ENCODE measurements at regions not wholly inside any gene's neighbourhood (a gene's known extent, or its start where the extent isn't known, plus 50 kb on each side); places are given as distances from the start of the nearest gene placed in this dataset.

GRCh38 chr1:217333939-217334338 lies 297.0 kb downstream of the GPATCH2 start:
- H3K36me3 Mint-ChIP-seq, result no peaks in the 10 kb centered on the region
- H3K4me3 Mint-ChIP-seq, result no peak overlapping the region
- no peaks in the 10 kb centered on the region for H3K4me1 Mint-ChIP-seq
- H3K27ac Mint-ChIP-seq, result no peak overlapping the region
- no peak for DNase-seq (ENCODE audit: low spot score in 2 of 2)
- no peak for ATAC-seq
- peaks cover 8% of the 10 kb centered on the region for H3K9me3 Mint-ChIP-seq

DNA sequence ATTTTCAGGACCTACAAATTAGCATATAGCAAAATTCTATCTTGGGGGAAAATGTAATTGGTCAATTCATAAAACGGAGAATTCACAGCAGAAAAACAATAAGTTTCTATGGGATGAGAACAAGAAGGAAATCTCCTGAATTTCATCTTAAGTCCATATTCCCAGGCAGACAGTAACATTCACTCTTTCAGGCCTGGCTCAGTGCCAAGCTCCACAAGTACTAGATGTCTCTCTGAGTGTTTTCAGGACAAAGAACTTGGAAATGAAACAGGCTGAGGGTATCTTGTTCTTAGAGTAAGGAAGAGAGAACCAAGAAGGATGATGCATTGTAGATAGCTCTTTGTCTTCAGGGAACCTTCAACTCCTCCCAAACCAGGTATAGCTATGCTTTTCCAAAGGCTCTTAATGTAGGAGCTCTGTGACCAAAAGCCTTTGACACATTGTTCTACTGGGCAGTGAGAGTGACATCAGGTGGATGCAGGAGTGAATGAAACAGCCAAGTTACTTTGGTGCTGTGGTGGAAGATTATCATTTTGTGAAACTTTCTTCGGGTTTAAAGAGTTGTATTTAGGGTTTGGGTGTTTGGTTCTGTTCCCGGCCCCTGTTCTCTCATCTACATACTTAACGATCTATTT lies 298.3 kb downstream of the GPATCH2 start:
- no peaks in the 10 kb centered on the region for H3K36me3 Mint-ChIP-seq
- DNase-seq (ENCODE audit: low spot score in 2 of 2), result no peak
- ATAC-seq, result no peak
- no peak overlapping the region for H3K27ac Mint-ChIP-seq
- H3K4me3 Mint-ChIP-seq, result no peak overlapping the region
- no peaks in the 10 kb centered on the region for H3K4me1 Mint-ChIP-seq
- peaks cover 8% of the 10 kb centered on the region for H3K9me3 Mint-ChIP-seq

GRCh38 chr1:217331698-217332097 lies 299.2 kb downstream of the GPATCH2 start:
- ATAC-seq, result no peak
- Mint-ChIP-seq H3K9me3 (peaks cover 8% of the 10 kb centered on the region), H3K36me3 (no peaks in the 10 kb centered on the region), H3K27ac (no peak overlapping the region), H3K4me3 (no peak overlapping the region), H3K4me1 (no peaks in the 10 kb centered on the region)
- DNase-seq (ENCODE audit: low spot score in 2 of 2), result no peak

- DNase-seq (ENCODE audit: low spot score in 2 of 2) (no peak), ATAC-seq (no peak)
- Mint-ChIP-seq H3K4me3 (no peak overlapping the region), H3K36me3 (no peaks in the 10 kb centered on the region), H3K27ac (no peak overlapping the region), H3K4me1 (no peaks in the 10 kb centered on the region), H3K9me3 (peaks cover 7% of the 10 kb centered on the region)
Observed at GRCh38 chr1:217327901-217328300, 303.0 kb downstream of the GPATCH2 start.

DNA sequence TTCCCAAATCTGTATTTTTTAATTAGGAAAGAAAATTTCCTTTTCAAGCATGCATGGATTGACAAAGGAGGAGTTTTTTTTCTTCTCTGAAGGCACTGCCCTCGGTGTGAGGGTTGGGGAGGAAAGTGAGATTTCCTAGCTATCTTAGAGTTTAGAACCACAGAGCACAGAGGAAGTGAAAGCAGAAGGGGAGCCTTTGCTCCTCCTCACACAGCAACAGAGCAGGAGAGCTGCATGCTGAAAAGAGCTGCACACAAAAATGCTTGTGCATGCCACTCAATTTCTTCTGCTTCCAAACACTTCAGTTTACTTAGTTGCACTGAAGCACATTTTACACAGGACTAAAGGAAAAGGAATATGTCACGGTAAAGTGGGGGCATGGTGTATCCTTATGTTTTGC lies 308.1 kb downstream of the GPATCH2 start:
- no peak overlapping the region for H3K4me3 Mint-ChIP-seq
- ATAC-seq (no peak), DNase-seq (ENCODE audit: low spot score in 2 of 2) (no peak)
- no peak overlapping the region for H3K27ac Mint-ChIP-seq
- no peaks in the 10 kb centered on the region for H3K4me1 Mint-ChIP-seq
- H3K36me3 Mint-ChIP-seq, result no peaks in the 10 kb centered on the region
- peaks cover 10% of the 10 kb centered on the region for H3K9me3 Mint-ChIP-seq

DNA sequence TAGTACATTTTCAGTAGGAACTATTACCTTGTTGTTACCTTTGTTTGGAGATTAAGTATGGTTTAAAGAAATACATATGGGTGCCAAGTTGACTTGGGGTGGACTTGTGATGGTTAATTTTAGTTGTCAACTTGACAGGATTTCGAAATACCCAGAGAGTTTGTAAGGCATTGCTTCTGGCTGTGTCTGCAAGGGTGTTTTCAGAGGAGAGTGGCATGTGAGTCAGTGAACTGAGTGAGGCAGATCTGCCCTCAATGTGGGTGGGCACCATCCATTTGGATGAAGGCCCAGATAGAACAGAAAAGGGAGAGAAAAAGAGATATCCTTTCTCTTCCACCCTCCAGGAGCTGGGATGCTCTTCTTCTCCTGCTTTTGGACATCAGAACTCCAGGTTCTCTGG lies 315.5 kb downstream of the GPATCH2 start:
- Mint-ChIP-seq H3K36me3 (no peaks in the 10 kb centered on the region), H3K4me3 (no peak overlapping the region), H3K27ac (no peak overlapping the region), H3K4me1 (no peaks in the 10 kb centered on the region), H3K9me3 (peaks cover 4% of the 10 kb centered on the region)
- ATAC-seq (no peak), DNase-seq (ENCODE audit: low spot score in 2 of 2) (no peak)

- Mint-ChIP-seq H3K27ac (no peak overlapping the region), H3K4me1 (no peaks in the 10 kb centered on the region), H3K36me3 (no peaks in the 10 kb centered on the region), H3K9me3 (no peaks in the 10 kb centered on the region), H3K4me3 (no peak overlapping the region)
- ATAC-seq, result no peak
- no peak for DNase-seq (ENCODE audit: low spot score in 2 of 2)
Observed at GRCh38 chr1:217313096-217313495, 317.8 kb downstream of the GPATCH2 start.

- Mint-ChIP-seq H3K4me3 (no peak overlapping the region), H3K9me3 (no peaks in the 10 kb centered on the region), H3K4me1 (no peaks in the 10 kb centered on the region), H3K27ac (no peak overlapping the region), H3K36me3 (no peaks in the 10 kb centered on the region)
- no peak for DNase-seq (ENCODE audit: low spot score in 2 of 2)
- ATAC-seq, result no peak
Observed at GRCh38 chr1:217311766-217312165, 319.1 kb downstream of the GPATCH2 start.

- peaks cover 3% of the 10 kb centered on the region for H3K9me3 Mint-ChIP-seq
- H3K4me3 Mint-ChIP-seq, result no peak overlapping the region
- H3K27ac Mint-ChIP-seq, result no peak overlapping the region
- no peak for ATAC-seq
- no peak for DNase-seq (ENCODE audit: low spot score in 2 of 2)
- H3K4me1 Mint-ChIP-seq, result no peaks in the 10 kb centered on the region
- no peaks in the 10 kb centered on the region for H3K36me3 Mint-ChIP-seq
Observed at GRCh38 chr1:217311269-217311668, 319.6 kb downstream of the GPATCH2 start.

- ATAC-seq, result no peak
- Mint-ChIP-seq H3K27ac (no peak overlapping the region), H3K4me3 (no peak overlapping the region), H3K4me1 (no peaks in the 10 kb centered on the region), H3K9me3 (peaks cover 8% of the 10 kb centered on the region), H3K36me3 (no peaks in the 10 kb centered on the region)
- DNase-seq (ENCODE audit: low spot score in 2 of 2), result no peak
Observed at GRCh38 chr1:217281332-217281731, 349.6 kb downstream of the GPATCH2 start.

DNA sequence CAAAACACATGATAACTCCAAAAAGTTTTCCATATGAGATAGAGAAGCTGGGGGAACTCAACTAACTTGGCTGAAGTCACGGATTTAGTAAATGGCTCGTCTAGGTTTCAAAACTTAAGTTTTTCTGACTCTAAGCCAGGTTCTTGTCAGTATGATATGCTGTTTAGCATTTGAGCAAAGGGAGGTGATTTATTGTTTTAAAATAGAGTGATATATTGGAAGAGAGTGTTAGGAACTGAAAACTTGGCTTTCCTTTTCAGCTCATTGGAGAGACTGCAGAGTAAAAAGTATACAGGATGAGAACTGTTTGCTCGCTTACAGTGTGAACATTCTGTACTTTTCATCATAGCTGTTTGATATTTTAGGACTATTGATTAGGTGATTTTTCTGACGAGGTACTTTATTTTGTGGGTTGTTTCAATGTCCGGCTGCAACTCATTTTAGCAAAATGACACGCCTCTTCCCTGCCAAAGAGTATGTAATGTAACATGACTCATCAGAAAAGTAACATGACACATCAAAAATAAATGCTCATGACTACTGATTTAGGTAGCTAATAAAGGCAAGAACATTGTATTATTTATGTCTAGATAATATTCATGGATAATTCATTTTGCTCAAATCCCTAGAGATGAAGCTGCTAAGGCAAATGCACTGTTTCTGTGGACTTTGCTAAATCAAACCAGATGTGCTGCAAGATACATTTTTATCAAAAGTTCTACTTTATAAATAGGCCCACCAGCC lies 355.1 kb downstream of the GPATCH2 start:
- H3K36me3 Mint-ChIP-seq, result no peaks in the 10 kb centered on the region
- ATAC-seq (no peak), DNase-seq (ENCODE audit: low spot score in 2 of 2) (no peak)
- H3K4me3 Mint-ChIP-seq, result no peak overlapping the region
- H3K4me1 Mint-ChIP-seq, result no peaks in the 10 kb centered on the region
- peaks cover 11% of the 10 kb centered on the region for H3K9me3 Mint-ChIP-seq
- H3K27ac Mint-ChIP-seq, result no peak overlapping the region

DNA sequence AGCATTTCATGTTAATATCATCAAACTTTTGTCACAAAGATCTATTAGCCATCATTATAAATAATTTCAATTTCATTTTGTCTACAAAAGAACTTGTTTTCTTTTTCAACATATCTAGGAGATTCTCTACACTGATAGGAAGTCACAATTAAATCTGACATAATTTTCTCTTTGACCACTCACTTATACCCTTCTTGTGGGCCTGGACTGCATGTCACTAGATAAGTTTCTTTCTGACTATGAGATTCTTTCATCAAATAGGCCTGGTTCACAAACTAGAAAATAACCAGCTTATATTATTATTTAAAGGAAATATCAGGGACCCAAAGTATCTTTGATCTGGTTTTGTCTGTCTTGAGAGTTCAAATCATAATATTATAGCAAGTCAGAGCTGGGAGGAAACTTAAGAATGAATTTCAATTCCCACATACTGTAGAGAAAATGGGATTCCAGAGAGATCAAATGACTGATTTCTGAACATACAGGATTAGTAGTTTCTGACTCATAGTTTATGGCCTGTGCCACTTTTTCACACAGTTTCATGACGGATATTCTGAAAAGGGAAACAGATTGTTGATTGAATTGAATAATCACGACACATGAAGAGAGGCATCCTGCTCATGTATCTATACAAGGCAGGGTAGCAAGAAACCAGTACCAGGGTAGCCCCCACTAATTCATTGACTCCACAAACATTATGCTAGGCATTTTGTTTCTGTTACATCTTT lies 355.8 kb downstream of the GPATCH2 start:
- H3K36me3 Mint-ChIP-seq, result no peaks in the 10 kb centered on the region
- DNase-seq (ENCODE audit: low spot score in 2 of 2) (no peak), ATAC-seq (no peak)
- H3K4me3 Mint-ChIP-seq, result no peak overlapping the region
- no peak overlapping the region for H3K27ac Mint-ChIP-seq
- H3K4me1 Mint-ChIP-seq, result no peaks in the 10 kb centered on the region
- peaks cover 14% of the 10 kb centered on the region for H3K9me3 Mint-ChIP-seq

GRCh38 chr1:217274416-217274815 lies 356.5 kb downstream of the GPATCH2 start:
- H3K4me3 Mint-ChIP-seq, result no peak overlapping the region
- ATAC-seq (no peak), DNase-seq (ENCODE audit: low spot score in 2 of 2) (no peak)
- H3K9me3 Mint-ChIP-seq, result peaks cover 11% of the 10 kb centered on the region
- H3K27ac Mint-ChIP-seq, result no peak overlapping the region
- no peaks in the 10 kb centered on the region for H3K4me1 Mint-ChIP-seq
- H3K36me3 Mint-ChIP-seq, result no peaks in the 10 kb centered on the region

DNA sequence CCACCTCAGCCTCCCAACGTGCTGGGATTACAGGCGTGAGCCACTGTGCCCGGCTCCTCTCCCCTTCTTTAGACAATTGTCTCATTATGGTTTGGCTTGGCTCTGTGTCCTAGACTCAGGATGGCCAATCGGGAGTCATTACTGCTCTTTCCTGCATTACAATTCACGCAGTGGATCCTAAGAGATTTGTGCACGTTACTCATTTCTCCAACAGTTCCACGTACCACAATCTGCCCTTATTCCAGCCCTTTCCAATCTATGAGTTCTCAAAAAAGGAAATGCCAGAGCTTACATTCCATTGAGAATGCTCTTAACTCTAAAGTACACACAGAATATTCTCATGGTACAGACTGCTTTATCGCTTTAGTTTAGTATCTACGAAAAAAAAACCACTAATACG lies 357.0 kb downstream of the GPATCH2 start:
- DNase-seq (ENCODE audit: low spot score in 2 of 2) (no peak), ATAC-seq (no peak)
- Mint-ChIP-seq H3K4me1 (no peaks in the 10 kb centered on the region), H3K4me3 (no peak overlapping the region), H3K27ac (no peak overlapping the region), H3K9me3 (peaks cover 11% of the 10 kb centered on the region), H3K36me3 (no peaks in the 10 kb centered on the region)

- no peak overlapping the region for H3K4me3 Mint-ChIP-seq
- H3K27ac Mint-ChIP-seq, result no peak overlapping the region
- no peaks in the 10 kb centered on the region for H3K4me1 Mint-ChIP-seq
- DNase-seq (ENCODE audit: low spot score in 2 of 2) (no peak), ATAC-seq (no peak)
- peaks cover 11% of the 10 kb centered on the region for H3K9me3 Mint-ChIP-seq
- no peaks in the 10 kb centered on the region for H3K36me3 Mint-ChIP-seq
Observed at GRCh38 chr1:217272385-217272784, 358.5 kb downstream of the GPATCH2 start.

- H3K4me3 Mint-ChIP-seq, result no peak overlapping the region
- H3K9me3 Mint-ChIP-seq, result peaks cover 11% of the 10 kb centered on the region
- no peak for ATAC-seq
- no peak overlapping the region for H3K27ac Mint-ChIP-seq
- no peaks in the 10 kb centered on the region for H3K4me1 Mint-ChIP-seq
- no peak for DNase-seq (ENCODE audit: low spot score in 2 of 2)
- no peaks in the 10 kb centered on the region for H3K36me3 Mint-ChIP-seq
Observed at GRCh38 chr1:217270101-217270500, 360.8 kb downstream of the GPATCH2 start.
